ENCODE measurements at regions not wholly inside any gene's neighbourhood (a gene's known extent, or its start where the extent isn't known, plus 50 kb on each side); places are given as distances from the start of the nearest gene placed in this dataset.
"Not testable (repeated sequence)": the region's sequence is repeated elsewhere in the genome, so short reads cannot be mapped to it uniquely, and the experiment has no call there.

DNA sequence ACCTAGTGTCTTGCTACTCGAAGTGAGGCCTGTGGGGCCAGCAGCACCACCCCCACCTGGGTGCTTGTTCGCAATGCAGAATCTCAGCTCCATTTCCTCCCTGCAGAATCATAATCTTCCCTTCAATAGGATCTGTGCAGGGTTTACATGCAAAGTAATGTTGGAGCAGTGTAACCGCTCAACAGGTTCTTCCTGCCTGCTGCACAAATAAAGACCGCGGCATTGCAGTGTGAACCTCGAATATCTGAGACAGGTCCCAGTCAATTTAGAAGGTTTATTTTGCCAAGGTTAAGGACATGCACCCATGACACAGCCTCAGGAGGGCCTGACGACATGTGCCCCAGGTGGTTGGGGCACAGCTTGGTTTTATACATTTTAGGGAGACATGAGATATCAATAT is 119.2 kb downstream of the TLR5 start:
- ATAC-seq: no peak

DNA sequence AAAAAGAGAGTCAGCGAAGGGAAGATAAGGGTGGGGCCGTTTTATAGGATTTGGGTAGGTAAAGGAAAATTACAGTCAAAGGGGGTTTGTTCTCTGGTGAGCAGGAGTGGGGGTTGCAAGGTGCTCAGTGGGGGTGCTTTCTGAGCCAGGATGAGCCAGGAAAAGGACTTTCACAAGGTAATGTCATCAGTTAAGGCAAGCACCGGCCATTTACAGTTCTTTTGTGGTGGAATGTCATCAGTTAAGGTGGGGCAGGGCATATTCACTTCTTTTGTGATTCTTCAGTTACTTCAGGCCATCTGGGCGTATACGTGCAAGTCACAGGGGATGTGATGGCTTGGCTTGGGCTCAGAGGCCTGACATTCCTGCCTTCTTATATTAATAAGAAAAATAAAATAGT is 118.6 kb downstream of the TLR5 start:
- ATAC-seq: not testable (repeated sequence)

More for the DNA sequence above, 119.2 kb downstream of the TLR5 start:
- no peak for TF ChIP-seq TOX (CRISPR knock-in tag; IDR thresholded peaks at IDR 0.05; ENCODE audit: borderline replicate concordance)
- TF ChIP-seq, protein P1, sequence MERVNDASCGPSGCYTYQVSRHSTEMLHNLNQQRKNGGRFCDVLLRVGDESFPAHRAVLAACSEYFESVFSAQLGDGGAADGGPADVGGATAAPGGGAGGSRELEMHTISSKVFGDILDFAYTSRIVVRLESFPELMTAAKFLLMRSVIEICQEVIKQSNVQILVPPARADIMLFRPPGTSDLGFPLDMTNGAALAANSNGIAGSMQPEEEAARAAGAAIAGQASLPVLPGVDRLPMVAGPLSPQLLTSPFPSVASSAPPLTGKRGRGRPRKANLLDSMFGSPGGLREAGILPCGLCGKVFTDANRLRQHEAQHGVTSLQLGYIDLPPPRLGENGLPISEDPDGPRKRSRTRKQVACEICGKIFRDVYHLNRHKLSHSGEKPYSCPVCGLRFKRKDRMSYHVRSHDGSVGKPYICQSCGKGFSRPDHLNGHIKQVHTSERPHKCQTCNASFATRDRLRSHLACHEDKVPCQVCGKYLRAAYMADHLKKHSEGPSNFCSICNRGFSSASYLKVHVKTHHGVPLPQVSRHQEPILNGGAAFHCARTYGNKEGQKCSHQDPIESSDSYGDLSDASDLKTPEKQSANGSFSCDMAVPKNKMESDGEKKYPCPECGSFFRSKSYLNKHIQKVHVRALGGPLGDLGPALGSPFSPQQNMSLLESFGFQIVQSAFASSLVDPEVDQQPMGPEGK (CRISPR knock-in tag; IDR thresholded peaks at IDR 0.05; ENCODE audit: borderline replicate concordance): no peak
- TF ChIP-seq, protein P2, sequence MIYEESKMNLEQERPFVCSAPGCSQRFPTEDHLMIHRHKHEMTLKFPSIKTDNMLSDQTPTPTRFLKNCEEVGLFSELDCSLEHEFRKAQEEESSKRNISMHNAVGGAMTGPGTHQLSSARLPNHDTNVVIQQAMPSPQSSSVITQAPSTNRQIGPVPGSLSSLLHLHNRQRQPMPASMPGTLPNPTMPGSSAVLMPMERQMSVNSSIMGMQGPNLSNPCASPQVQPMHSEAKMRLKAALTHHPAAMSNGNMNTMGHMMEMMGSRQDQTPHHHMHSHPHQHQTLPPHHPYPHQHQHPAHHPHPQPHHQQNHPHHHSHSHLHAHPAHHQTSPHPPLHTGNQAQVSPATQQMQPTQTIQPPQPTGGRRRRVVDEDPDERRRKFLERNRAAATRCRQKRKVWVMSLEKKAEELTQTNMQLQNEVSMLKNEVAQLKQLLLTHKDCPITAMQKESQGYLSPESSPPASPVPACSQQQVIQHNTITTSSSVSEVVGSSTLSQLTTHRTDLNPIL (CRISPR knock-in tag; IDR thresholded peaks at IDR 0.05; ENCODE audit: low read depth): no peak

DNA sequence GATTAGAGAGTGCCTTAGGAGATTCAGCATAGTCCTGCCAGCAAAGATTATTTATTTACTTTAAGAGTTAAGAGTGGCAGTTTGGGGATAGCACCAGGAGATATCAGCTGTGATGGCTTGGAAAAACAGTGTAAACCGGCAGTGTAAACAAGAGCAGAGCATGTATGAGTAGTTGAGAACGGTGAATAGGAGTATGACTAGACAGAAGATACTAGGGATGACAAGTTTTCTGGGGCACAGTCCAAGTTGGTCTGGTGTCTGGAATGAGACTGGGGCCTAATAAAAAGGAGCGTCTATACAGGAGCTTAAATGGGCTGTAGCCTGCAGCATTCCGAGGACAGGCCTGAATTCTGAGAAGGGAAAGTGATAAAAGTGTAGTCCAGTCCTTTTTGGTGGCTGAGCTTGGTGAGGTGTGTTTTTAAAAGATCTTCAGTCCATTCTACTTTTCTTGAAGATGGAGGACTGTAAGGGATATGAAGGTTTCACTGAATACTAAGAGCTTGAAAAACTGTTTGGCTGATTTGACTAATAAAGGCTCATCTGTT is 117.8 kb downstream of the TLR5 start:
- not testable (repeated sequence) for ATAC-seq

DNA sequence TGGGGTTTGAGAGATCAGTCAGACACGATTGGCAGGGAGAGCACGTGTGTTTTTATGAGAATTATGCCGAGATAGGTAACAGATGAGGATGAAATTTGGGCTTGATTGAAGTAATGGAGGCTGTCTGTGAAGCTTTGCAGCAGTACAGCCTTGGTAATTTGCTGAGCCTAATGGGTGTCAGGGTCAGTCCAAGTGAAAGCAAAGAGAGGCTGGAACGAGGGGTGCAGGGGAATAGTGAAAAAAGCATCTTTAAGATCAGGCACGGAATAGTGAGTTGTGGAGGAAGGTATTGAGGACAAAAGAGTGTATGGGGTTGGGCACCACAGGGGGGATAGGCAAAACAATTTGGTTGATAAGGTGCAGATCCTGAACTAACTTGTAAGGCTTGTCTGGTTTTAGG is 116.4 kb downstream of the TLR5 start:
- ATAC-seq: not testable (repeated sequence)

DNA sequence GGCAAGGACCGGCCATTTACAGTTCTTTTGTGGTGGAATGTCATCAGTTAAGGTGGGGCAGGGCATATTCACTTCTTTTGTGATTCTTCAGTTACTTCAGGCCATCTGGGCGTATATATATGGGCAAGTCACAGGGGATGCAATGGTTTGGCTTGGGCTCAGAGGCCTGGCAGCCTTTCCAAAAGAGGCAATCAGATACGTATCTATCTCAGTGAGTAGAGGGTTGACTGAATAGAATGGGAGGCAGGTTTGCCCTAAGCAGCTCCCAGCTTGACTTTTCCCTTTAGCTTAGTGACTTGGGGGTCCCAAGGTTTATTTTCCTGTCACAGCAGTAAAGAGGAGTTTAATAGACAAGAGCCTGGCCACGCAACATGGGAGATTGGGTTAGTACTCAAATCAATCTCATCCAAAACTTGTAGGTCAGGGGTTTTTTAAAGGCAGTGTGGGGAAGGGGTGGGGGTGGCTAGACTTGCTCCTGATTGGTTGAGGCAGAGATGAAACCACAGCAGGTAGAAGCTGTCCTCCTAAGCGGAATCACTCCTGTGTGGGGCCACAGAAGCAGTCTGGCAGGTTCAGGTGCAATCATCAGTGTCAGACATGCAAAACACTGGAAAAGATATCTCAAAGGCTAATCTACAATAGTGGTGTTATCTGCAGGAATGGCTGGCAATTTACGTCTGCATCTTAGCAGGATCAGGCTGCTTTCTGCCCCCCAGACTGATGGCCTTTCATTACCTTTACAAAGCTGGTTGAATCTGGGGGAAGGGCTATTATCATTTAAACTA is 112.9 kb downstream of the TLR5 start:
- no peak for TF ChIP-seq ZC3H10 (CRISPR knock-in tag; IDR thresholded peaks at IDR 0.05)
- TF ChIP-seq, protein P3, sequence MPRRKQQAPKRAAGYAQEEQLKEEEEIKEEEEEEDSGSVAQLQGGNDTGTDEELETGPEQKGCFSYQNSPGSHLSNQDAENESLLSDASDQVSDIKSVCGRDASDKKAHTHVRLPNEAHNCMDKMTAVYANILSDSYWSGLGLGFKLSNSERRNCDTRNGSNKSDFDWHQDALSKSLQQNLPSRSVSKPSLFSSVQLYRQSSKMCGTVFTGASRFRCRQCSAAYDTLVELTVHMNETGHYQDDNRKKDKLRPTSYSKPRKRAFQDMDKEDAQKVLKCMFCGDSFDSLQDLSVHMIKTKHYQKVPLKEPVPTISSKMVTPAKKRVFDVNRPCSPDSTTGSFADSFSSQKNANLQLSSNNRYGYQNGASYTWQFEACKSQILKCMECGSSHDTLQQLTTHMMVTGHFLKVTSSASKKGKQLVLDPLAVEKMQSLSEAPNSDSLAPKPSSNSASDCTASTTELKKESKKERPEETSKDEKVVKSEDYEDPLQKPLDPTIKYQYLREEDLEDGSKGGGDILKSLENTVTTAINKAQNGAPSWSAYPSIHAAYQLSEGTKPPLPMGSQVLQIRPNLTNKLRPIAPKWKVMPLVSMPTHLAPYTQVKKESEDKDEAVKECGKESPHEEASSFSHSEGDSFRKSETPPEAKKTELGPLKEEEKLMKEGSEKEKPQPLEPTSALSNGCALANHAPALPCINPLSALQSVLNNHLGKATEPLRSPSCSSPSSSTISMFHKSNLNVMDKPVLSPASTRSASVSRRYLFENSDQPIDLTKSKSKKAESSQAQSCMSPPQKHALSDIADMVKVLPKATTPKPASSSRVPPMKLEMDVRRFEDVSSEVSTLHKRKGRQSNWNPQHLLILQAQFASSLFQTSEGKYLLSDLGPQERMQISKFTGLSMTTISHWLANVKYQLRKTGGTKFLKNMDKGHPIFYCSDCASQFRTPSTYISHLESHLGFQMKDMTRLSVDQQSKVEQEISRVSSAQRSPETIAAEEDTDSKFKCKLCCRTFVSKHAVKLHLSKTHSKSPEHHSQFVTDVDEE (CRISPR knock-in tag; IDR thresholded peaks at IDR 0.05): no peak
- TF ChIP-seq, protein P2 (CRISPR knock-in tag; IDR thresholded peaks at IDR 0.05; ENCODE audit: low read depth): no peak
- no peak for TF ChIP-seq ZNF8 (CRISPR knock-in tag; IDR thresholded peaks at IDR 0.05)
- no peak for TF ChIP-seq TCF4 (CRISPR knock-in tag; IDR thresholded peaks at IDR 0.05; ENCODE audit: borderline replicate concordance)
- no peak for TF ChIP-seq CSDC2 (CRISPR knock-in tag; IDR thresholded peaks at IDR 0.05)
- no peak for TF ChIP-seq ZNF565 (CRISPR knock-in tag; conservative IDR thresholded peaks at IDR 0.05; ENCODE audit: low read depth)
- TF ChIP-seq PPARA (CRISPR knock-in tag; IDR thresholded peaks at IDR 0.05; ENCODE audit: borderline replicate concordance): no peak
- TF ChIP-seq ESRRG (CRISPR knock-in tag; IDR thresholded peaks at IDR 0.05): no peak
- TF ChIP-seq RARB (CRISPR knock-in tag; IDR thresholded peaks at IDR 0.05): no peak
- TF ChIP-seq SNAI2 (CRISPR knock-in tag; IDR thresholded peaks at IDR 0.05): no peak
- TF ChIP-seq ISL1 (CRISPR knock-in tag; IDR thresholded peaks at IDR 0.05): no peak
- TF ChIP-seq, protein P4, sequence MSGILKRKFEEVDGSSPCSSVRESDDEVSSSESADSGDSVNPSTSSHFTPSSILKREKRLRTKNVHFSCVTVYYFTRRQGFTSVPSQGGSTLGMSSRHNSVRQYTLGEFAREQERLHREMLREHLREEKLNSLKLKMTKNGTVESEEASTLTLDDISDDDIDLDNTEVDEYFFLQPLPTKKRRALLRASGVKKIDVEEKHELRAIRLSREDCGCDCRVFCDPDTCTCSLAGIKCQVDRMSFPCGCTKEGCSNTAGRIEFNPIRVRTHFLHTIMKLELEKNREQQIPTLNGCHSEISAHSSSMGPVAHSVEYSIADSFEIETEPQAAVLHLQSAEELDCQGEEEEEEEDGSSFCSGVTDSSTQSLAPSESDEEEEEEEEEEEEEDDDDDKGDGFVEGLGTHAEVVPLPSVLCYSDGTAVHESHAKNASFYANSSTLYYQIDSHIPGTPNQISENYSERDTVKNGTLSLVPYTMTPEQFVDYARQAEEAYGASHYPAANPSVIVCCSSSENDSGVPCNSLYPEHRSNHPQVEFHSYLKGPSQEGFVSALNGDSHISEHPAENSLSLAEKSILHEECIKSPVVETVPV (CRISPR knock-in tag; IDR thresholded peaks at IDR 0.05): no peak
- TF ChIP-seq, protein P1 (CRISPR knock-in tag; IDR thresholded peaks at IDR 0.05; ENCODE audit: borderline replicate concordance): no peak
- TF ChIP-seq, protein P5, sequence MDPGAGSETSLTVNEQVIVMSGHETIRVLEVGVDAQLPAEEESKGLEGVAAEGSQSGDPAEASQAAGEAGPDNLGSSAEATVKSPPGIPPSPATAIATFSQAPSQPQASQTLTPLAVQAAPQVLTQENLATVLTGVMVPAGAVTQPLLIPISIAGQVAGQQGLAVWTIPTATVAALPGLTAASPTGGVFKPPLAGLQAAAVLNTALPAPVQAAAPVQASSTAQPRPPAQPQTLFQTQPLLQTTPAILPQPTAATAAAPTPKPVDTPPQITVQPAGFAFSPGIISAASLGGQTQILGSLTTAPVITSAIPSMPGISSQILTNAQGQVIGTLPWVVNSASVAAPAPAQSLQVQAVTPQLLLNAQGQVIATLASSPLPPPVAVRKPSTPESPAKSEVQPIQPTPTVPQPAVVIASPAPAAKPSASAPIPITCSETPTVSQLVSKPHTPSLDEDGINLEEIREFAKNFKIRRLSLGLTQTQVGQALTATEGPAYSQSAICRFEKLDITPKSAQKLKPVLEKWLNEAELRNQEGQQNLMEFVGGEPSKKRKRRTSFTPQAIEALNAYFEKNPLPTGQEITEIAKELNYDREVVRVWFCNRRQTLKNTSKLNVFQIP (CRISPR knock-in tag; IDR thresholded peaks at IDR 0.05; ENCODE audit: borderline replicate concordance, low read depth): no peak
- TF ChIP-seq ZNF70 (CRISPR knock-in tag; IDR thresholded peaks at IDR 0.05): no peak
- no peak for TF ChIP-seq ARNTL (CRISPR knock-in tag; IDR thresholded peaks at IDR 0.05; ENCODE audit: borderline replicate concordance, low read depth)
- no peak for TF ChIP-seq TOX (CRISPR knock-in tag; IDR thresholded peaks at IDR 0.05; ENCODE audit: borderline replicate concordance)
- no peak for ATAC-seq
